ENCODE measurements at regions not wholly inside any gene's neighbourhood (a gene's known extent, or its start where the extent isn't known, plus 50 kb on each side); places are given as distances from the start of the nearest gene placed in this dataset.

- no peak for DNase-seq
- Histone ChIP-seq H3K36me3 (replicated peaks) (no peaks in the 10 kb centered on the region), H3K27ac (no peak overlapping the region), H3K4me3 (ENCODE audit: low read depth, low read length) (no peak overlapping the region), H3K27me3 (replicated peaks) (no peaks in the 10 kb centered on the region)
- in situ Hi-C loops (cut with HindIII; ENCODE audit: low pct_ligation_motif_present, low sequenced_read_pairs), result no loop called here
- TF ChIP-seq CTCF (IDR thresholded peaks at IDR 0.05; ENCODE audit: low read depth, low read length, missing control alignments), result no peak
Observed at GRCh38 chr16:80903616-80904015, 99.2 kb upstream of the CDYL2 start.

GRCh38 chr16:80902306-80903110, 98.1 kb upstream of the CDYL2 start:
- no peak for TF ChIP-seq CTCF (IDR thresholded peaks at IDR 0.05; ENCODE audit: low read depth, low read length, missing control alignments)

GRCh38 chr16:80900593-80900954, 96.2 kb upstream of the CDYL2 start:
- in situ Hi-C loops (cut with HindIII; ENCODE audit: low pct_ligation_motif_present, low sequenced_read_pairs), result no loop called here

More at GRCh38 chr16:80902306-80903110, 98.1 kb upstream of the CDYL2 start:
- no peaks in the 10 kb centered on the region for H3K27me3 ChIP-seq (replicated peaks)
- H3K27ac ChIP-seq, result no peak overlapping the region
- H3K36me3 ChIP-seq (replicated peaks), result no peaks in the 10 kb centered on the region
- no peak for DNase-seq
- in situ Hi-C loops (cut with HindIII; ENCODE audit: low pct_ligation_motif_present, low sequenced_read_pairs), result no loop called here
- no peak overlapping the region for H3K4me3 ChIP-seq (ENCODE audit: low read depth, low read length)

GRCh38 chr16:80899809-80900592, 95.6 kb upstream of the CDYL2 start:
- H3K4me3 ChIP-seq (ENCODE audit: low read depth, low read length), result no peak overlapping the region
- peak overlapping the region; percentile 66 for H3K27ac ChIP-seq
- no peaks in the 10 kb centered on the region for H3K36me3 ChIP-seq (replicated peaks)
- H3K27me3 ChIP-seq (replicated peaks), result no peaks in the 10 kb centered on the region
- in situ Hi-C loops (cut with HindIII; ENCODE audit: low pct_ligation_motif_present, low sequenced_read_pairs), result no loop called here
- TF ChIP-seq CTCF (IDR thresholded peaks at IDR 0.05; ENCODE audit: low read depth, low read length, missing control alignments), result peak; percentile 21
- peak; percentile 93 for DNase-seq

More at GRCh38 chr16:80900593-80900954, 96.2 kb upstream of the CDYL2 start:
- no peak for DNase-seq
- Histone ChIP-seq H3K27me3 (replicated peaks) (no peaks in the 10 kb centered on the region), H3K36me3 (replicated peaks) (no peaks in the 10 kb centered on the region), H3K4me3 (ENCODE audit: low read depth, low read length) (no peak overlapping the region), H3K27ac (peak overlapping the region; percentile 66)
- TF ChIP-seq CTCF (IDR thresholded peaks at IDR 0.05; ENCODE audit: low read depth, low read length, missing control alignments), result no peak

- no peak for DNase-seq
- Histone ChIP-seq H3K27ac (no peak overlapping the region), H3K4me3 (ENCODE audit: low read depth, low read length) (no peak overlapping the region), H3K36me3 (replicated peaks) (no peaks in the 10 kb centered on the region), H3K27me3 (replicated peaks) (no peaks in the 10 kb centered on the region)
- no peak for TF ChIP-seq CTCF (IDR thresholded peaks at IDR 0.05; ENCODE audit: low read depth, low read length, missing control alignments)
- in situ Hi-C loops (cut with HindIII; ENCODE audit: low pct_ligation_motif_present, low sequenced_read_pairs), result no loop called here
Observed at GRCh38 chr16:80896776-80897175, 92.4 kb upstream of the CDYL2 start.

All from brain microvascular endothelial cell (primary cell).